PFSK-1 (cell line): ENCODE measurements at regions not wholly inside any gene's neighbourhood (a gene's known extent, or its start where the extent isn't known, plus 50 kb on each side); places are given as distances from the start of the nearest gene placed in this dataset.

ENCODE experiments used
- FOXP2 ChIP-seq: optimal IDR thresholded peaks from 2 replicates; pipeline ENCODE3; 2011; ENCODE audit warnings: borderline replicate concordance, control low read depth, inconsistent platforms; ENCODE audit not compliant: insufficient read depth; ENCODE audit errors: extremely low read length, extremely low read depth
- POLR2AphosphoS5 ChIP-seq: IDR thresholded peaks from 2 replicates; pipeline ENCODE4 v1.6.1; 2012; ENCODE audit warnings: low read depth, mild to moderate bottlenecking, control low read depth, low read length, moderate library complexity
- SIN3A ChIP-seq: IDR thresholded peaks from 2 replicates; pipeline ENCODE4 v1.6.1; 2012; ENCODE audit warnings: mild to moderate bottlenecking, low read length, moderate library complexity, borderline replicate concordance; ENCODE audit not compliant: insufficient read depth
- TAF1 ChIP-seq: IDR thresholded peaks from 2 replicates; pipeline ENCODE4 v1.6.1; 2012; ENCODE audit warnings: low read length, control low read depth, borderline replicate concordance; ENCODE audit not compliant: insufficient read depth
- TF ChIP-seq, protein P1 (sequence below), 2 experiments: IDR thresholded peaks; 2 replicates each; pipeline versions ENCODE4 v1.6.1 to v1.8.0; 2011 to 2012; ENCODE audit warnings: low read depth in 2 of 2, low read length in 2 of 2, control low read depth in 1 of 2, inconsistent platforms in 1 of 2, mild to moderate bottlenecking in 1 of 2, moderate library complexity in 1 of 2; ENCODE audit not compliant: insufficient read depth in 1 of 2

DNA sequence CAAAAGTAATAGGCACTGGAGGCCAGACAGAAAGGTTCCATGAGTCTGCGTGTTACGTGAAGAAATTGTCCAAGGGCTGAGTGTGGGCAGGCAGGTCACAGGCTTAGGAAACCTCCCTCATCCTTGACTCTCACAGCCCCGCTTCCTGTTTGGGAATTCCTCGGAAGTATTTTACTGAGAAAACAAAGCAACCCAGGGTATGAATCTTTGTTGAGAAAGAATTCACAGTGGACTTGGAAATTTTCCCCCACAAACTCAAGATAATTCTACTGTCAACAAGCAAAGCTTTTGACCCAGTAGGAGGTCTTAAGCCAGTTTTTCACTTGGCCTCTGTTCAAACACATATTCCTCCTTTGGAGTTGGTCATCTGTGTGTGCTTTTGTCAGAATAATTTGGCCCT is 377.1 kb upstream of the TPM1 start:
- TF ChIP-seq FOXP2: peak; percentile 21
- TF ChIP-seq SIN3A: 0 out of 2 replicates have a peak, but pooled peaks have one; percentile 21
- TF ChIP-seq POLR2AphosphoS5: no peak
- TF ChIP-seq TAF1: peak; percentile 21; the same call in 1 of the 2 replicates
- TF ChIP-seq, protein P1, sequence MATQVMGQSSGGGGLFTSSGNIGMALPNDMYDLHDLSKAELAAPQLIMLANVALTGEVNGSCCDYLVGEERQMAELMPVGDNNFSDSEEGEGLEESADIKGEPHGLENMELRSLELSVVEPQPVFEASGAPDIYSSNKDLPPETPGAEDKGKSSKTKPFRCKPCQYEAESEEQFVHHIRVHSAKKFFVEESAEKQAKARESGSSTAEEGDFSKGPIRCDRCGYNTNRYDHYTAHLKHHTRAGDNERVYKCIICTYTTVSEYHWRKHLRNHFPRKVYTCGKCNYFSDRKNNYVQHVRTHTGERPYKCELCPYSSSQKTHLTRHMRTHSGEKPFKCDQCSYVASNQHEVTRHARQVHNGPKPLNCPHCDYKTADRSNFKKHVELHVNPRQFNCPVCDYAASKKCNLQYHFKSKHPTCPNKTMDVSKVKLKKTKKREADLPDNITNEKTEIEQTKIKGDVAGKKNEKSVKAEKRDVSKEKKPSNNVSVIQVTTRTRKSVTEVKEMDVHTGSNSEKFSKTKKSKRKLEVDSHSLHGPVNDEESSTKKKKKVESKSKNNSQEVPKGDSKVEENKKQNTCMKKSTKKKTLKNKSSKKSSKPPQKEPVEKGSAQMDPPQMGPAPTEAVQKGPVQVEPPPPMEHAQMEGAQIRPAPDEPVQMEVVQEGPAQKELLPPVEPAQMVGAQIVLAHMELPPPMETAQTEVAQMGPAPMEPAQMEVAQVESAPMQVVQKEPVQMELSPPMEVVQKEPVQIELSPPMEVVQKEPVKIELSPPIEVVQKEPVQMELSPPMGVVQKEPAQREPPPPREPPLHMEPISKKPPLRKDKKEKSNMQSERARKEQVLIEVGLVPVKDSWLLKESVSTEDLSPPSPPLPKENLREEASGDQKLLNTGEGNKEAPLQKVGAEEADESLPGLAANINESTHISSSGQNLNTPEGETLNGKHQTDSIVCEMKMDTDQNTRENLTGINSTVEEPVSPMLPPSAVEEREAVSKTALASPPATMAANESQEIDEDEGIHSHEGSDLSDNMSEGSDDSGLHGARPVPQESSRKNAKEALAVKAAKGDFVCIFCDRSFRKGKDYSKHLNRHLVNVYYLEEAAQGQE (IDR thresholded peaks at IDR 0.05; ENCODE audit: insufficient read depth in 1 of 2, low read depth in 2 of 2, low read length in 2 of 2): peak in 1 of 2 experiments; percentile 25; a peak in 1 of 4 replicates

DNA sequence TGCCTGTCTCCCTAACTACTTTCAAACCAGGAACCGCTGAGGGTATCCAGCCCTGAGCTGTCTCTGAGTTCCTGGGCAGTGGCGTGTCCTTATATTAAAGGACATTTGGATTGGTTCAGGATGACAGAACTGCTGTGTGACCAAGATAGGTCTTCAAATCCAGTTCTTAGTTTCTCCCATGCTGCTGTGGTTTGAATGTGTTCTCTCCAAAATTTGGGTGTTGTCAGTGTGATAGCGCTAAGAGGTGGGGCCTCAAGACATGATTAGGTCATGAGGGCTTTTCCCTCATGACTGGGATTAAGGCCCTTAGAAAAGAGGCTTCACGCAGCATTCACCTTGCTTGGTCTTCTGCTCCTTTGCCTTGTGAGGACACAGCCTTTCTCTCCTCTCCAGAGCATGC is 376.5 kb upstream of the TPM1 start:
- no peak for TF ChIP-seq SIN3A
- TF ChIP-seq, protein P1 (IDR thresholded peaks at IDR 0.05; ENCODE audit: insufficient read depth in 1 of 2, low read depth in 2 of 2, low read length in 2 of 2): no peak
- TF ChIP-seq POLR2AphosphoS5: no peak
- no peak for TF ChIP-seq FOXP2
- TF ChIP-seq TAF1: no peak

DNA sequence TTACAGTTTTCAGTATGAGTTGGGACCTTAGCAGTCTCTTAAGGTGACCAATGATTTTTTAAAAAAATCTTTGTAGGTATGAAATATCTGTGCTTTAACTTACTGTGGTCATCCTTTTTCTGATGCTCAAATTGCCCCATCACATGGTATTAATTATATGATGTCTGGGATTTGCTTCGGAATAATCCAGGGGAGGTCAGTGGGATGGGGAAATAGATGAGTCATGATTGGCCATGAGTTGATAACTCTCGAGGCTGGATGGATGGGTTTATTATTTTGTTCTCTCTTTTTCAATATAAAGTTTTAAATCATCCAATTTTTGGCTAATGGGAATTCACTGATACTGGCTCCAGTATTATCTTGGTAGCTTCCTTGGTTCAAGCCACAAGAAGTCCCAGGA is 370.3 kb upstream of the TPM1 start:
- TF ChIP-seq POLR2AphosphoS5 (no peak), TAF1 (no peak), SIN3A (no peak), FOXP2 (no peak)
- TF ChIP-seq, protein P1 (IDR thresholded peaks at IDR 0.05; ENCODE audit: insufficient read depth in 1 of 2, low read depth in 2 of 2, low read length in 2 of 2): no peak

DNA sequence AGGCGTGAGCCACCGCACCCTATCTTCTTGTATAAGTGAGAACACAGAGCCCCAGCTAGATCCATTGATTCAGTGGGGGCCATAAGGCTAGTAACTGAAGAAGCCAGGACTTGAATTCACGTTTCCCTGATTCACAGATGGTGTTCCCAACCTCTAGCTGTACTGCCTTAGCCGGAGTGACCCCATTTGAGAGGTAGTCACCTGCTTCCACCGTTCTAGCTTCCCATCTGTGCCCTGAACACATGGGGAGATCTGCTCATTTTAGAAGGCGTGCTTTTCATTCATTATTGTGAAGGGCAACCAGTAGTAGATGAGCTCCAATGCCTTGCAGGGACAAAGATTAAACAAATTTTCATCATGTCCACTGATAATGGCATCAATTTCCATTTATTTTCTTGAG is 365.7 kb upstream of the TPM1 start:
- TF ChIP-seq TAF1 (no peak), FOXP2 (no peak), POLR2AphosphoS5 (no peak), SIN3A (no peak)
- TF ChIP-seq, protein P1 (IDR thresholded peaks at IDR 0.05; ENCODE audit: insufficient read depth in 1 of 2, low read depth in 2 of 2, low read length in 2 of 2): no peak

DNA sequence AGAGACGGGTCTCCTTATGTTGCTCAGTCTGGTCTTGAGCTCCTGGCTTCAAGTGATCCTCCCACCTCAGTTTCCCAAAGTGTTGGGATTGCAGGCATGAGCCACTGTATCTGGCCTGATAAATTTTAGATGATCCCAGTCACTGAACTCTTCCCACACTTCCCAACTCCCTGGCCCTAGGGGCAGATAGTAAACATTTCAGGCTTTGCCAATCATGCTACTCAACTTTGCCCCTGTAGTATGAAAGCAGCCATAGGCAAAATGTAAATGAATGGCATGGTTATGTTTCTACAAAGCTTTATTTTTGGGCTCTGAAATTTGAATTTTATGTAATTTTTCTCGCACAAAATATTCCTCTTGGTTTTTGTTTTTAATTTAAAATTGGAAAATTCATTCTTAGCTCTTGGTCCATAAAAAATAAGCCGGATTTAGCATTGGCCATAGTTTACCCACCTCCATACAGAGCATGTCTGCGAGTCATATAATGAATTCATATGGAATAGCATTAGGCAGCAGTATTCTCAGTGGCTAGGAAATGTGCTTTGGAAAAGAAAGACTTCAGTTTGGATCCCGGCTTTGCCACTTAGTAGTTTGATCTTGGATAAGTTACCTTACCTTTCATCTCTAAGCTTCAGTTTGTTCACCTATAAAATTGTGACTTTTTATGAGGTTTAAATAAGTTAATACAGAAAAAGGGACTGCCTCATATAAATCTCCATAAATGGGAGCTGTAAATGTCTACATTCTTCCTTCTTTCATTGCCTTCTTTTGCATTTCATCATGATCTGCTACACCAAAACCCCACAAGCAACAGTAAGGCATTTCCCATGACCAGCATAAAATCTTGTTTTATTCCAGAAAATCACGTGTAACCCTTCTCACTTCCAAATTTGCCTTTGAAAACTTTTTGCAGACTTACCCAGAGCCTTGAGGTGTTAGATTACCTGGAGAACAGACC is 360.3 kb upstream of the TPM1 start:
- TF ChIP-seq FOXP2 (no peak), POLR2AphosphoS5 (no peak), SIN3A (no peak), TAF1 (no peak)
- TF ChIP-seq, protein P1 (IDR thresholded peaks at IDR 0.05; ENCODE audit: insufficient read depth in 1 of 2, low read depth in 2 of 2, low read length in 2 of 2): no peak
